Mucosa of descending colon (tissue), 3 donors: ENCODE measurements at regions not wholly inside any gene's neighbourhood (a gene's known extent, or its start where the extent isn't known, plus 50 kb on each side); places are given as distances from the start of the nearest gene placed in this dataset.

Source experiments
- ATAC-seq: fragments of 200-7000 bp; cut with Tn5 transposase; one replicate; pipeline ENCODE4 v1.9.1; 2020; ENCODE audit warnings: mild to moderate bottlenecking, moderate library complexity
- DNase-seq, 3 donors: peaks; one replicate each; pipeline ENCODE4 v3.0.0-alpha.2; 2020
- H3K36me3 ChIP-seq: fragments of 200-600 bp; one replicate; pipeline ENCODE4 v1.8.0; 2021; ENCODE audit warnings: low read depth, mild to moderate bottlenecking
- H3K4me1 ChIP-seq: fragments of 200-600 bp; one replicate; pipeline ENCODE4 v1.8.0; 2021; ENCODE audit warnings: low read depth, mild to moderate bottlenecking
- H3K4me3 ChIP-seq: fragments of 200-600 bp; one replicate; pipeline ENCODE4 v1.8.0; 2021; ENCODE audit warnings: mild to moderate bottlenecking
- H3K9me3 ChIP-seq: fragments of 200-600 bp; one replicate; pipeline ENCODE4 v1.8.0; 2021; ENCODE audit warnings: mild to moderate bottlenecking
- CTCF ChIP-seq: fragments of 200-600 bp; IDR thresholded peaks from one replicate; pipeline ENCODE4 v1.8.0; 2022; ENCODE audit warnings: antibody characterized with exemption, mild to moderate bottlenecking
- intact Hi-C, 2 donors: fragments of 100-400 bp; cut with DNase I in 1 of 2; cut with micrococcal nuclease in 1 of 2; formaldehyde crosslinking; loops; one replicate each; pipeline versions ENCODE4 v1.11.0 to v1.11.1; 2022; cut with DNase I, micrococcal nuclease
- donor health status: DM: no; HTN: no; CAD: no; lungs with moderate emphysema.
- donor health status: DM: no; HTN: no; CAD: no.
- donor health status: DM: no; HTN: yes; CAD: no.

DNA sequence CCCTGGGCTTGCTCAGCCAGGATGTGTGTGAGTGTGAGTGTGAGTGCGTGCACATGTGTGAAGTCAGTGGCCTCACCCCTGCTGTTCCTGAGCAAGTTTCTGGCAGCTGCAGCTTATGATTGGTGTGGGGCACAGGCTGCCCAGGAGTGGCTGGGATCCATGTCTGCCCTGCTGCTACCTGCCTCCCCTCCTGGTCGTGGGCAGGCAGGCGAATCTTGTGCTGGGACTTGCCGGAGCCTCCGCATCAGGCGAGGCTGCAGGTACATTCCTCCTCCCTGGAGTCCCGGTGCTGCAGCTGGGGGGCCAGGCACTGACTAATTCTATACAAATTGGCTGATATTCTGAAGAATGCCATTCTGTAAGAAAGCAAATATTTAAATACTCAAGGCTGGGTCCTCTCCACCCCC, 85.6 kb upstream of the WNT4 start:
- no peaks in the 10 kb centered on the region for H3K9me3 ChIP-seq
- no peaks in the 10 kb centered on the region for H3K36me3 ChIP-seq
- ATAC-seq (peak; percentile 23), DNase-seq (no peak)
- intact Hi-C loops: no loop called here
- no peak overlapping the region for H3K4me3 ChIP-seq
- TF ChIP-seq CTCF: no peak
- no peaks in the 10 kb centered on the region for H3K4me1 ChIP-seq

DNA sequence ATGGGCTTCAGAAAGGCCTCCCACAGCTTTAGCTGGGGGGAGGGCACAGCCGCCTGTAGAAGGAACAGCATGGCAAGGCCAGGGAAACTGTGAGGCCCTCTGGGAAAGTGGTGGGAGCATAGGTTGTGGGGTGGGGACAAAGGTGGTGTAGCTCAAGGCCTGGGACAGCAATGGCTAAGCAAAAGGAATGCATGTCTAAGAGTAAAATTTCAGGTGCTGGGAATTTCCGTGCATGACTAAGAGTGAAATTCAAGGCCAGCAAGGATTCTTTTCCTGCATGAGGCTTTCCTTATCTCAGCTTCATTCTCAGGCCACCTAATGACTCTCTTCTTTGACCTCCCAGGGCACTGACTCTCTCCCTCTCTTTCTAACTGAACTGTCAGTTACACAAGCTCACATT, 86.5 kb upstream of the WNT4 start:
- no peaks in the 10 kb centered on the region for H3K36me3 ChIP-seq
- no peak for TF ChIP-seq CTCF
- no peaks in the 10 kb centered on the region for H3K9me3 ChIP-seq
- intact Hi-C loops: no loop called here
- no peaks in the 10 kb centered on the region for H3K4me1 ChIP-seq
- DNase-seq (no peak), ATAC-seq (peak; percentile 36)
- no peak overlapping the region for H3K4me3 ChIP-seq

GRCh38 chr1:22231068-22231593, 88.2 kb upstream of the WNT4 start:
- intact Hi-C loops: no loop called here
- ATAC-seq (no peak), DNase-seq (no peak)
- no peak overlapping the region for H3K4me3 ChIP-seq
- no peaks in the 10 kb centered on the region for H3K36me3 ChIP-seq
- TF ChIP-seq CTCF: no peak
- H3K9me3 ChIP-seq: no peaks in the 10 kb centered on the region
- H3K4me1 ChIP-seq: no peaks in the 10 kb centered on the region

GRCh38 chr1:22231995-22232690, 89.2 kb upstream of the WNT4 start:
- ATAC-seq (no peak), DNase-seq (no peak)
- Histone ChIP-seq H3K4me1 (no peaks in the 10 kb centered on the region), H3K36me3 (no peaks in the 10 kb centered on the region), H3K9me3 (no peaks in the 10 kb centered on the region), H3K4me3 (no peak overlapping the region)
- no peak for TF ChIP-seq CTCF
- intact Hi-C loops: no loop called here

GRCh38 chr1:22233222-22233621, 90.3 kb upstream of the WNT4 start:
- H3K4me3 ChIP-seq: no peak overlapping the region
- ATAC-seq (no peak), DNase-seq (no peak)
- no peak for TF ChIP-seq CTCF
- no peaks in the 10 kb centered on the region for H3K4me1 ChIP-seq
- intact Hi-C loops: no loop called here
- no peaks in the 10 kb centered on the region for H3K36me3 ChIP-seq
- H3K9me3 ChIP-seq: no peaks in the 10 kb centered on the region
